ENCODE measurements at regions not wholly inside any gene's neighbourhood (a gene's known extent, or its start where the extent isn't known, plus 50 kb on each side); places are given as distances from the start of the nearest gene placed in this dataset.

DNA sequence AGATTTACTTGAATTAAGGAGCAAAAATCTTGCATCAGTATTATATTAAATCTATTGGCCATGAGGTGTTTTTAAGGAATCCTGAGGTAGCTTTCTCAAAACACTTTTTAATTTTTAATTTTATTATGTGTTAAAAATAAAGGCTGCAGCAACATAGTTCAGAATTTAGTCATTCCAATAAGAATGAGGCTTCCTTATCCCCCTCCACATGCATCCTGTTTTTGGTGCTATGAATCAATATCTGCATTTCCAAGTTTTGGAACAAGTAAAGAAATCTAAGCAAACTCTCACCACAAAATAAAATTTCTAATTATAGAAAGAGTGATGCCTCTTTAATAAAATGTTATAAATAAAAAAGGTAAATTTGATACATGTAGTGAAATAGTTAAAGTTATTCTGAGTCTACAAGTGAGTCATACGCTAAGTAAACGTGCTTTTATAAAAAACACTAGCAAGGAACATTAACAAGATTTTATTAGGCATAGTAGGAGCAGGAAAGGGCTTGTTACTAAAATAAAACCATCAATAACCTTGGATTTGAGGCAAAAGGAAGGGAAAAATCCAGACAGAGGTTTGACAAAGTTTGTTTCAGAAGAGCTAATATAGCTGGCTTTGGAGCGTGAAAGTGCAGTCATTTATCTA is 1218.0 kb downstream of the NSUN3 start:
- TF ChIP-seq, protein P1, sequence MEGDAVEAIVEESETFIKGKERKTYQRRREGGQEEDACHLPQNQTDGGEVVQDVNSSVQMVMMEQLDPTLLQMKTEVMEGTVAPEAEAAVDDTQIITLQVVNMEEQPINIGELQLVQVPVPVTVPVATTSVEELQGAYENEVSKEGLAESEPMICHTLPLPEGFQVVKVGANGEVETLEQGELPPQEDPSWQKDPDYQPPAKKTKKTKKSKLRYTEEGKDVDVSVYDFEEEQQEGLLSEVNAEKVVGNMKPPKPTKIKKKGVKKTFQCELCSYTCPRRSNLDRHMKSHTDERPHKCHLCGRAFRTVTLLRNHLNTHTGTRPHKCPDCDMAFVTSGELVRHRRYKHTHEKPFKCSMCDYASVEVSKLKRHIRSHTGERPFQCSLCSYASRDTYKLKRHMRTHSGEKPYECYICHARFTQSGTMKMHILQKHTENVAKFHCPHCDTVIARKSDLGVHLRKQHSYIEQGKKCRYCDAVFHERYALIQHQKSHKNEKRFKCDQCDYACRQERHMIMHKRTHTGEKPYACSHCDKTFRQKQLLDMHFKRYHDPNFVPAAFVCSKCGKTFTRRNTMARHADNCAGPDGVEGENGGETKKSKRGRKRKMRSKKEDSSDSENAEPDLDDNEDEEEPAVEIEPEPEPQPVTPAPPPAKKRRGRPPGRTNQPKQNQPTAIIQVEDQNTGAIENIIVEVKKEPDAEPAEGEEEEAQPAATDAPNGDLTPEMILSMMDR (IDR thresholded peaks at IDR 0.05; ENCODE audit: low read depth, low read length) = no peak
- no peak for TF ChIP-seq EZH2phosphoT487 (IDR thresholded peaks at IDR 0.05; ENCODE audit: low read depth)
